Esophagus muscularis mucosa (tissue), 4 donors: ENCODE measurements at regions not wholly inside any gene's neighbourhood (a gene's known extent, or its start where the extent isn't known, plus 50 kb on each side); places are given as distances from the start of the nearest gene placed in this dataset.

Experiments
- DNase-seq: peaks from one replicate; pipeline ENCODE4 v3.0.0-alpha.2; 2017; ENCODE audit errors: extremely low spot score
- H3K27ac ChIP-seq, 4 donors: fragments of 200-600 bp; sonication (generic); replicated peaks in 1 of 4; 1 replicate in 3 of 4; 2 replicates in 1 of 4; pipeline ENCODE4 v1.5.1; 2016 to 2019; ENCODE audit warnings: mild to moderate bottlenecking in 1 of 4
- H3K27me3 ChIP-seq, 4 donors: fragments of 200-600 bp; sonication (generic); one replicate each; pipeline versions ENCODE4 v1.5.1 to v1.6.0; 2016 to 2019
- H3K36me3 ChIP-seq, 4 donors: fragments of 200-600 bp; sonication (generic); one replicate each; pipeline ENCODE4 v1.5.1; 2016 to 2019
- H3K4me1 ChIP-seq, 4 donors: fragments of 200-600 bp; sonication (generic); one replicate each; pipeline ENCODE4 v1.5.1; 2016 to 2019
- H3K4me3 ChIP-seq, 4 donors: fragments of 200-600 bp; sonication (generic); 1 replicate in 2 of 4; 2 replicates in 2 of 4; pipeline ENCODE4 v1.5.1; 2016 to 2019; ENCODE audit warnings: mild to moderate bottlenecking in 4 of 4, moderate library complexity in 1 of 4
- H3K9me3 ChIP-seq, 4 donors: fragments of 200-600 bp; sonication (generic); 1 replicate in 3 of 4; 2 replicates in 1 of 4; pipeline ENCODE4 v1.5.1; 2016 to 2019
- EP300 ChIP-seq: sonication (generic); formaldehyde crosslinking; IDR thresholded peaks from one replicate; pipeline ENCODE4 v1.6.1; 2017; ENCODE audit warnings: antibody characterized with exemption
- POLR2A ChIP-seq: fragments of 450-650 bp; IDR thresholded peaks from one replicate; pipeline ENCODE4 v1.6.1; 2017; ENCODE audit warnings: antibody characterized with exemption, moderate library complexity, mild to moderate bottlenecking, low read depth
- POLR2AphosphoS5 ChIP-seq, 2 donors: sonication (generic); formaldehyde crosslinking; IDR thresholded peaks; one replicate each; pipeline ENCODE4 v1.6.1; 2017; ENCODE audit warnings: antibody characterized with exemption in 2 of 2
- WGBS: methylation state at CpG from one replicate; pipeline ENCODE4 v1.1.5; 2018; 5-methylcytosine and 5-hydroxymethylcytosine counted together
- intact Hi-C: fragments of 100-400 bp; cut with DNase I; formaldehyde crosslinking; loops from one replicate; pipeline ENCODE4 v1.15.1; 2023
- TF ChIP-seq, protein P1 (sequence below), 3 experiments: fragments of 200-600 bp in 2 of 3; fragments of 450-650 bp in 1 of 3; sonication (generic) in 2 of 3; IDR thresholded peaks; one replicate each; pipeline ENCODE4 v1.5.1; 2017 to 2019; ENCODE audit warnings: antibody characterized with exemption in 3 of 3, mild to moderate bottlenecking in 2 of 3, moderate library complexity in 1 of 3

GRCh38 chr4:126563389-126563788, 1069.4 kb upstream of the INTU start:
- DNase-seq = no peak
- WGBS = 92% methylated on average over 11 of the region's 11 CpGs
- H3K27ac ChIP-seq = no peak overlapping the region
- no peak overlapping the region for H3K4me3 ChIP-seq
- H3K4me1 ChIP-seq = no peaks in the 10 kb centered on the region
- H3K9me3 ChIP-seq = no peaks in the 10 kb centered on the region
- intact Hi-C loops = no loop called here
- H3K36me3 ChIP-seq = no peaks in the 10 kb centered on the region
- TF ChIP-seq EP300 (no peak), POLR2AphosphoS5 (IDR thresholded peaks at IDR 0.05) (no peak), POLR2A (no peak)
- TF ChIP-seq, protein P1, sequence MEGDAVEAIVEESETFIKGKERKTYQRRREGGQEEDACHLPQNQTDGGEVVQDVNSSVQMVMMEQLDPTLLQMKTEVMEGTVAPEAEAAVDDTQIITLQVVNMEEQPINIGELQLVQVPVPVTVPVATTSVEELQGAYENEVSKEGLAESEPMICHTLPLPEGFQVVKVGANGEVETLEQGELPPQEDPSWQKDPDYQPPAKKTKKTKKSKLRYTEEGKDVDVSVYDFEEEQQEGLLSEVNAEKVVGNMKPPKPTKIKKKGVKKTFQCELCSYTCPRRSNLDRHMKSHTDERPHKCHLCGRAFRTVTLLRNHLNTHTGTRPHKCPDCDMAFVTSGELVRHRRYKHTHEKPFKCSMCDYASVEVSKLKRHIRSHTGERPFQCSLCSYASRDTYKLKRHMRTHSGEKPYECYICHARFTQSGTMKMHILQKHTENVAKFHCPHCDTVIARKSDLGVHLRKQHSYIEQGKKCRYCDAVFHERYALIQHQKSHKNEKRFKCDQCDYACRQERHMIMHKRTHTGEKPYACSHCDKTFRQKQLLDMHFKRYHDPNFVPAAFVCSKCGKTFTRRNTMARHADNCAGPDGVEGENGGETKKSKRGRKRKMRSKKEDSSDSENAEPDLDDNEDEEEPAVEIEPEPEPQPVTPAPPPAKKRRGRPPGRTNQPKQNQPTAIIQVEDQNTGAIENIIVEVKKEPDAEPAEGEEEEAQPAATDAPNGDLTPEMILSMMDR (IDR thresholded peaks at IDR 0.05) = no peak
- no peaks in the 10 kb centered on the region for H3K27me3 ChIP-seq

DNA sequence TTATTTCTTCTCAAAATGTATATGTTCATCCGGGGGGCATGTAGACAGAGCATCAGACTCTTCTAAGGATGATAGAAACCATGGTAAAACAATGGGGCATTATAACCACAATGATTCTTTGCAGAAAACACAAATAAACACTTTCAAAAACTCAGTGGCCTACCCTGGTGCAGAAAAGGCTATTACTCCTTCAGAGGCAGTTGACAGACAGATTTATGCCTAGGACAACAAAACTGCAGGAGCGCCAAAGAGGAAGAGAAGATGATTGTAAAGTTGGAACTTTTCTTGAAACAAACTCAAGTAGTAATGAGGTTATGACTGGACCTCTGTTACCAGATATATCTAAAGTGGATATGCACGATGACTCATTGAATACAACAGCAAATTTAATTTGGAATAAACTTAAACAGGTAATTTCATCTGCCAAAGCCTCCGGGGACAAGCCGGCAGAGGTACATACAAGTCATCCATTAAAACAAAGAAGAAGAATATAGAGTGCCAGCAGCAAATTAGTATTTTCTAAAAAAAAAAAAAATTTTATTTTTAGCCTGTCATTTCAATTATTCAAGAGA, 1068.4 kb upstream of the INTU start:
- Histone ChIP-seq H3K9me3 (no peaks in the 10 kb centered on the region), H3K4me1 (no peaks in the 10 kb centered on the region), H3K4me3 (no peak overlapping the region), H3K27ac (no peak overlapping the region), H3K36me3 (no peaks in the 10 kb centered on the region), H3K27me3 (no peaks in the 10 kb centered on the region)
- DNase-seq = no peak
- TF ChIP-seq EP300 (no peak), POLR2A (no peak), POLR2AphosphoS5 (IDR thresholded peaks at IDR 0.05) (no peak)
- TF ChIP-seq, protein P1 (IDR thresholded peaks at IDR 0.05) = no peak
- intact Hi-C loops = no loop called here
- 83% methylated on average over 5 of the region's 5 CpGs for WGBS

GRCh38 chr4:126568652-126569570, 1063.8 kb upstream of the INTU start:
- DNase-seq = no peak
- no peaks in the 10 kb centered on the region for H3K27me3 ChIP-seq
- H3K9me3 ChIP-seq = no peaks in the 10 kb centered on the region
- no peak overlapping the region for H3K4me3 ChIP-seq
- 76% methylated on average over 7 of the region's 7 CpGs for WGBS
- no peaks in the 10 kb centered on the region for H3K4me1 ChIP-seq
- H3K36me3 ChIP-seq = no peaks in the 10 kb centered on the region
- TF ChIP-seq POLR2AphosphoS5 (IDR thresholded peaks at IDR 0.05) = no peak
- intact Hi-C loops = no loop called here
- H3K27ac ChIP-seq = no peak overlapping the region

GRCh38 chr4:126572264-126572663, 1060.5 kb upstream of the INTU start:
- no peak overlapping the region for H3K4me3 ChIP-seq
- H3K36me3 ChIP-seq = no peaks in the 10 kb centered on the region
- no peaks in the 10 kb centered on the region for H3K4me1 ChIP-seq
- 63% methylated on average over 2 of the region's 2 CpGs for WGBS
- no peaks in the 10 kb centered on the region for H3K9me3 ChIP-seq
- H3K27ac ChIP-seq = no peak overlapping the region
- DNase-seq = no peak
- H3K27me3 ChIP-seq = no peaks in the 10 kb centered on the region
- TF ChIP-seq EP300 (no peak), POLR2AphosphoS5 (IDR thresholded peaks at IDR 0.05) (no peak), POLR2A (no peak)
- TF ChIP-seq, protein P1 (IDR thresholded peaks at IDR 0.05) = no peak
- intact Hi-C loops = no loop called here

- no peak overlapping the region for H3K27ac ChIP-seq
Measured at GRCh38 chr4:126582737-126583136, 1050.0 kb upstream of the INTU start.

More at GRCh38 chr4:126582737-126583136, 1050.0 kb upstream of the INTU start:
- no peak for DNase-seq
- no peak for TF ChIP-seq EP300
- TF ChIP-seq POLR2AphosphoS5 (IDR thresholded peaks at IDR 0.05) = no peak
- TF ChIP-seq, protein P1 (IDR thresholded peaks at IDR 0.05) = no peak
- TF ChIP-seq POLR2A = no peak
- WGBS = 100% methylated on average over 1 of the region's 2 CpGs
- H3K9me3 ChIP-seq = peaks cover 0 to 9% (median 0%) of the 10 kb centered on the region in 4 donors
- no peak overlapping the region for H3K4me3 ChIP-seq
- H3K36me3 ChIP-seq = no peaks in the 10 kb centered on the region
- intact Hi-C loops = no loop called here
- H3K4me1 ChIP-seq = no peaks in the 10 kb centered on the region
- H3K27me3 ChIP-seq = no peaks in the 10 kb centered on the region
